Panc1 (cell line): ENCODE measurements at regions not wholly inside any gene's neighbourhood (a gene's known extent, or its start where the extent isn't known, plus 50 kb on each side); places are given as distances from the start of the nearest gene placed in this dataset.

ENCODE experiments used
- ATAC-seq: fragments of 200-7000 bp; cut with Tn5 transposase; 2 replicates; pipeline ENCODE4 v1.9.1; 2020; ENCODE audit warnings: mild to moderate bottlenecking, moderate library complexity
- BruUV-seq: library from RNA; stranded (reverse); fragments of 400-500 nt; replicated peaks from 2 replicates; lab custom pipeline; 2021; lab: Mats Ljungman, UMichigan
- CTCF ChIA-PET: fragments of 300-600 bp; sonication (Branson Sonifier 250); formaldehyde crosslinking; loops from one replicate; lab custom pipeline; 2022; ENCODE audit warnings: antibody characterized with exemption; lab: Charles Lee
- POLR2A ChIA-PET: fragments of 300-600 bp; sonication (Branson Sonifier 250); formaldehyde crosslinking; loops from one replicate; lab custom pipeline; 2022; ENCODE audit warnings: antibody characterized with exemption; lab: Charles Lee
- DNase-seq: peaks from one replicate; pipeline ENCODE4 v3.0.0-alpha.2; 2010; ENCODE audit warnings: low read depth, low spot score
- H3K27ac ChIP-seq: 2 replicates; pipeline ENCODE4 v1.5.1; 2011; ENCODE audit warnings: mild to moderate bottlenecking, low read length, inconsistent platforms
- H3K27me3 ChIP-seq: fragments of 200-500 bp; sonication (Bioruptor generic); 2 replicates; pipeline ENCODE4 v1.6.0; 2014; ENCODE audit warnings: low read length, inconsistent platforms; ENCODE audit not compliant: control insufficient read depth, insufficient read depth
- H3K36me3 ChIP-seq: fragments of 200-500 bp; sonication (Bioruptor generic); 2 replicates; pipeline ENCODE4 v1.5.1; 2014; ENCODE audit warnings: inconsistent platforms, mild to moderate bottlenecking, low read length, moderate library complexity; ENCODE audit not compliant: control insufficient read depth, insufficient read depth
- H3K4me1 ChIP-seq: 2 replicates; pipeline ENCODE4 v1.5.1; 2011; ENCODE audit warnings: inconsistent platforms, mild to moderate bottlenecking, low read length, moderate library complexity; ENCODE audit not compliant: control insufficient read depth, insufficient read depth
- H3K4me3 ChIP-seq, 2 experiments: 2 replicates each; pipeline ENCODE4 v1.5.1; 2011 to 2012; ENCODE audit warnings: low read depth in 2 of 2, low read length in 2 of 2, mild to moderate bottlenecking in 2 of 2, inconsistent platforms in 1 of 2, moderate library complexity in 1 of 2
- H3K9me3 ChIP-seq: fragments of 200-500 bp; sonication (Bioruptor generic); 2 replicates; pipeline ENCODE4 v1.5.1; 2014; ENCODE audit warnings: low read depth, mild to moderate bottlenecking, inconsistent platforms, low read length, moderate library complexity; ENCODE audit not compliant: control insufficient read depth, insufficient read depth
- POLR2AphosphoS5 ChIP-seq: IDR thresholded peaks from 2 replicates; pipeline ENCODE4 v1.6.1; 2012; ENCODE audit warnings: mild to moderate bottlenecking, low read depth, low read length, moderate library complexity
- SIN3A ChIP-seq: IDR thresholded peaks from 2 replicates; pipeline ENCODE4 v1.6.1; 2012; ENCODE audit warnings: low read depth, mild to moderate bottlenecking, low read length, moderate library complexity, borderline replicate concordance; ENCODE audit not compliant: insufficient read depth
- TCF7L2 ChIP-seq: IDR thresholded peaks from 2 replicates; pipeline ENCODE4 v1.6.1; 2011; ENCODE audit warnings: mild to moderate bottlenecking, low read depth, low read length, inconsistent platforms
- in situ Hi-C: cut with HindIII; loops from 2 replicates; pipeline ENCODE4 v1.10.0; 2016; ENCODE audit warnings: low sequenced_read_pairs, low pct_unique_long_range_greater_than_20kb
- intact Hi-C: fragments of 100-400 bp; cut with micrococcal nuclease; formaldehyde crosslinking; loops from one replicate; pipeline ENCODE4 v1.10.0; 2022; ENCODE audit not compliant: unreplicated experiment
- TF ChIP-seq, protein P1 (sequence below), 2 experiments: IDR thresholded peaks; 2 replicates each; pipeline ENCODE4 v1.6.1; 2011 to 2012; ENCODE audit warnings: low read depth in 2 of 2, control low read depth in 1 of 2, low read length in 1 of 2, mild to moderate bottlenecking in 1 of 2, moderate library complexity in 1 of 2; ENCODE audit not compliant: insufficient read depth in 1 of 2
- TF ChIP-seq, protein P2 (sequence below): fragments of 450-650 bp; IDR thresholded peaks from 2 replicates; pipeline ENCODE4 v1.5.1; 2017; ENCODE audit warnings: mild to moderate bottlenecking

DNA sequence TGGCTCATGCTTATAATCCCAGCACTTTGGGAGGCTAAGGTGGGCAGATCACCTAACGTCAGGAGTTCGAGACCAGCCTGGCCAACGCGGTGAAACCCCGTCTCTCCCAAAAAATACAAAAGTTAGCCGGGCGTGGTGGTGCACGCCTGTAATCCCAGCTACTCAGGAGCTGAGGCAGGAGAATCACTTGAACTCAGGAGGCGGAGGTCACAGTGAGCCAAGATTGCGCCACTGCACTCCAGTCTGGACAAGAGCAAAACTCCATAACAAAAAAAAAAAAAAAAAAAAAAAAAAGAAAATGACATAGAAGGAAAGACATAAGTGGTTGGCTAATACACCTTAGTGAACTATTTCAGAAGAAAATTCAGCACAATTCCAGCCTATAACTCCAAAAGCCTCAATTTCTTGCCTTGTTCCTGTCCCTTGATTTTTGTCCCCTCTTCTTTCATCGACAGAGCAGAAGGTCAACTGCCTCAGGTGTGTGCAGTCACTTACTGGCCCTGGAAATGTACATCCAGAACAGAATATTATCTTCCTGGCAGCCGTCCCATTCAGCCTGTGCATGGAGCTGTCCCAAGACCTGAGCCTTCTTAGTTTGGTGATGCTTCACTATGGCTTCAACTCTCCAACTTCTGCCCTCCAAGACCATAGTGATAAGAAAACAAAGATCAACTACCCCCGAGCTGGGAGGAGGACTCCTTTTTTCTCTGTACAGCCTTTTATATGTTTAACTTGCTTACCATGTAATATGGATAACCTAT, 117.6 kb downstream of the LY86 start:
- ChIA-PET POLR2A (no interaction called here), CTCF (interaction anchor here (0.7 kb wide), 1 partner anchor 537 kb away, joined by 8 read pairs; no protein-coding TSS in a partner anchor)
- no peaks in the 10 kb centered on the region for H3K9me3 ChIP-seq
- no peak overlapping the region for H3K27ac ChIP-seq
- no TSS peak for BruUV-seq
- ATAC-seq (no peak), DNase-seq (no peak)
- TF ChIP-seq SIN3A (no peak), POLR2AphosphoS5 (no peak), TCF7L2 (no peak)
- TF ChIP-seq, protein P1, sequence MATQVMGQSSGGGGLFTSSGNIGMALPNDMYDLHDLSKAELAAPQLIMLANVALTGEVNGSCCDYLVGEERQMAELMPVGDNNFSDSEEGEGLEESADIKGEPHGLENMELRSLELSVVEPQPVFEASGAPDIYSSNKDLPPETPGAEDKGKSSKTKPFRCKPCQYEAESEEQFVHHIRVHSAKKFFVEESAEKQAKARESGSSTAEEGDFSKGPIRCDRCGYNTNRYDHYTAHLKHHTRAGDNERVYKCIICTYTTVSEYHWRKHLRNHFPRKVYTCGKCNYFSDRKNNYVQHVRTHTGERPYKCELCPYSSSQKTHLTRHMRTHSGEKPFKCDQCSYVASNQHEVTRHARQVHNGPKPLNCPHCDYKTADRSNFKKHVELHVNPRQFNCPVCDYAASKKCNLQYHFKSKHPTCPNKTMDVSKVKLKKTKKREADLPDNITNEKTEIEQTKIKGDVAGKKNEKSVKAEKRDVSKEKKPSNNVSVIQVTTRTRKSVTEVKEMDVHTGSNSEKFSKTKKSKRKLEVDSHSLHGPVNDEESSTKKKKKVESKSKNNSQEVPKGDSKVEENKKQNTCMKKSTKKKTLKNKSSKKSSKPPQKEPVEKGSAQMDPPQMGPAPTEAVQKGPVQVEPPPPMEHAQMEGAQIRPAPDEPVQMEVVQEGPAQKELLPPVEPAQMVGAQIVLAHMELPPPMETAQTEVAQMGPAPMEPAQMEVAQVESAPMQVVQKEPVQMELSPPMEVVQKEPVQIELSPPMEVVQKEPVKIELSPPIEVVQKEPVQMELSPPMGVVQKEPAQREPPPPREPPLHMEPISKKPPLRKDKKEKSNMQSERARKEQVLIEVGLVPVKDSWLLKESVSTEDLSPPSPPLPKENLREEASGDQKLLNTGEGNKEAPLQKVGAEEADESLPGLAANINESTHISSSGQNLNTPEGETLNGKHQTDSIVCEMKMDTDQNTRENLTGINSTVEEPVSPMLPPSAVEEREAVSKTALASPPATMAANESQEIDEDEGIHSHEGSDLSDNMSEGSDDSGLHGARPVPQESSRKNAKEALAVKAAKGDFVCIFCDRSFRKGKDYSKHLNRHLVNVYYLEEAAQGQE (IDR thresholded peaks at IDR 0.05; ENCODE audit: insufficient read depth in 1 of 2, low read depth in 2 of 2, low read length in 1 of 2), result no peak
- TF ChIP-seq, protein P2, sequence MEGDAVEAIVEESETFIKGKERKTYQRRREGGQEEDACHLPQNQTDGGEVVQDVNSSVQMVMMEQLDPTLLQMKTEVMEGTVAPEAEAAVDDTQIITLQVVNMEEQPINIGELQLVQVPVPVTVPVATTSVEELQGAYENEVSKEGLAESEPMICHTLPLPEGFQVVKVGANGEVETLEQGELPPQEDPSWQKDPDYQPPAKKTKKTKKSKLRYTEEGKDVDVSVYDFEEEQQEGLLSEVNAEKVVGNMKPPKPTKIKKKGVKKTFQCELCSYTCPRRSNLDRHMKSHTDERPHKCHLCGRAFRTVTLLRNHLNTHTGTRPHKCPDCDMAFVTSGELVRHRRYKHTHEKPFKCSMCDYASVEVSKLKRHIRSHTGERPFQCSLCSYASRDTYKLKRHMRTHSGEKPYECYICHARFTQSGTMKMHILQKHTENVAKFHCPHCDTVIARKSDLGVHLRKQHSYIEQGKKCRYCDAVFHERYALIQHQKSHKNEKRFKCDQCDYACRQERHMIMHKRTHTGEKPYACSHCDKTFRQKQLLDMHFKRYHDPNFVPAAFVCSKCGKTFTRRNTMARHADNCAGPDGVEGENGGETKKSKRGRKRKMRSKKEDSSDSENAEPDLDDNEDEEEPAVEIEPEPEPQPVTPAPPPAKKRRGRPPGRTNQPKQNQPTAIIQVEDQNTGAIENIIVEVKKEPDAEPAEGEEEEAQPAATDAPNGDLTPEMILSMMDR, result no peak
- H3K4me3 ChIP-seq, result no peak overlapping the region
- in situ Hi-C loops (no loop called here), intact Hi-C loops (no loop called here)
- no peaks in the 10 kb centered on the region for H3K4me1 ChIP-seq
- no peaks in the 10 kb centered on the region for H3K36me3 ChIP-seq
- H3K27me3 ChIP-seq, result no peaks in the 10 kb centered on the region

DNA sequence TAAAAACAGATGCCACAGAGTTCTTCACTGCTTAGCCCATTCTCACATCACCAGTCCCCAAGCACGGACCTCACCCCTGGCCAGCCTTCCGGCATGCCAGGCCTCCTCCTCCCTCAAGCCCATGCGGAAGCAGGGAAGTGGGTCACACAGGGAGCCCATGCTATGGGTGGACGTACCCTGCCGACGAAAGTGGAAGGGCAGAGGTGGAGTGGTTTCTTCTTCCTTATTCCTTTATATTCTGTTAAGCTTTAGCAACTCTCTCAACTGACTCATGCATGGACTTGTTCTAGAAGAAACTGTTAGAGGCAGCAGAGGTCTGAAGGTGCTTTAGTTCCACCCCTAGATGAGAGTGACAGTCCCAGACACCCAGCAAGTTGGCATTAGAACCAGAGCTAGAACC, 118.6 kb downstream of the LY86 start:
- in situ Hi-C loops, result no loop called here
- Histone ChIP-seq H3K4me3 (no peak overlapping the region), H3K36me3 (no peaks in the 10 kb centered on the region), H3K9me3 (no peaks in the 10 kb centered on the region), H3K4me1 (no peaks in the 10 kb centered on the region), H3K27ac (no peak overlapping the region), H3K27me3 (no peaks in the 10 kb centered on the region)
- ChIA-PET CTCF (no interaction called here), POLR2A (no interaction called here)
- DNase-seq (no peak), ATAC-seq (no peak)
- intact Hi-C loops, result no loop called here
- no TSS peak for BruUV-seq
- TF ChIP-seq TCF7L2 (no peak), POLR2AphosphoS5 (no peak), SIN3A (no peak)
- TF ChIP-seq, protein P2, result no peak
- TF ChIP-seq, protein P1 (IDR thresholded peaks at IDR 0.05; ENCODE audit: insufficient read depth in 1 of 2, low read depth in 2 of 2, low read length in 1 of 2), result no peak
